ENCODE measurements at regions not wholly inside any gene's neighbourhood (a gene's known extent, or its start where the extent isn't known, plus 50 kb on each side); places are given as distances from the start of the nearest gene placed in this dataset.

- Histone ChIP-seq H3K27me3 (ENCODE audit: control insufficient read depth, insufficient read depth, low read length) (no peaks in the 10 kb centered on the region), H3K36me3 (ENCODE audit: control insufficient read depth, insufficient read depth, low read length) (no peaks in the 10 kb centered on the region), H3K4me1 (ENCODE audit: control insufficient read depth, insufficient read depth, low read length) (no peaks in the 10 kb centered on the region), H3K27ac (ENCODE audit: low read length) (no peak overlapping the region), H3K4me3 (ENCODE audit: low read depth in 2 of 2, low read length in 2 of 2) (no peak overlapping the region), H3K9me3 (ENCODE audit: control insufficient read depth, insufficient read depth, low read depth, low read length) (no peaks in the 10 kb centered on the region)
- DNase-seq (ENCODE audit: low read depth, low spot score) (no peak), ATAC-seq (no peak)
- BruUV-seq (replicated peaks) = no TSS peak
- ChIA-PET POLR2A (no interaction called here), CTCF (no interaction called here)
- intact Hi-C loops (cut with micrococcal nuclease; ENCODE audit: unreplicated experiment) (no loop called here), in situ Hi-C loops (cut with HindIII; ENCODE audit: low pct_unique_long_range_greater_than_20kb, low sequenced_read_pairs) (no loop called here)
- TF ChIP-seq TCF7L2 (IDR thresholded peaks at IDR 0.05; ENCODE audit: low read depth, low read length) (no peak), POLR2AphosphoS5 (IDR thresholded peaks at IDR 0.05; ENCODE audit: low read depth, low read length) (no peak), REST (IDR thresholded peaks at IDR 0.05; ENCODE audit: insufficient read depth in 1 of 2, low read depth in 2 of 2, low read length in 1 of 2) (no peak), SIN3A (IDR thresholded peaks at IDR 0.05; ENCODE audit: borderline replicate concordance, insufficient read depth, low read depth, low read length) (no peak)
- TF ChIP-seq, protein P1, sequence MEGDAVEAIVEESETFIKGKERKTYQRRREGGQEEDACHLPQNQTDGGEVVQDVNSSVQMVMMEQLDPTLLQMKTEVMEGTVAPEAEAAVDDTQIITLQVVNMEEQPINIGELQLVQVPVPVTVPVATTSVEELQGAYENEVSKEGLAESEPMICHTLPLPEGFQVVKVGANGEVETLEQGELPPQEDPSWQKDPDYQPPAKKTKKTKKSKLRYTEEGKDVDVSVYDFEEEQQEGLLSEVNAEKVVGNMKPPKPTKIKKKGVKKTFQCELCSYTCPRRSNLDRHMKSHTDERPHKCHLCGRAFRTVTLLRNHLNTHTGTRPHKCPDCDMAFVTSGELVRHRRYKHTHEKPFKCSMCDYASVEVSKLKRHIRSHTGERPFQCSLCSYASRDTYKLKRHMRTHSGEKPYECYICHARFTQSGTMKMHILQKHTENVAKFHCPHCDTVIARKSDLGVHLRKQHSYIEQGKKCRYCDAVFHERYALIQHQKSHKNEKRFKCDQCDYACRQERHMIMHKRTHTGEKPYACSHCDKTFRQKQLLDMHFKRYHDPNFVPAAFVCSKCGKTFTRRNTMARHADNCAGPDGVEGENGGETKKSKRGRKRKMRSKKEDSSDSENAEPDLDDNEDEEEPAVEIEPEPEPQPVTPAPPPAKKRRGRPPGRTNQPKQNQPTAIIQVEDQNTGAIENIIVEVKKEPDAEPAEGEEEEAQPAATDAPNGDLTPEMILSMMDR (IDR thresholded peaks at IDR 0.05) = no peak
Measured at GRCh38 chr2:17387591-17387990, 130.6 kb downstream of the RAD51AP2 start.

- Histone ChIP-seq H3K27ac (ENCODE audit: low read length) (no peak overlapping the region), H3K4me1 (ENCODE audit: control insufficient read depth, insufficient read depth, low read length) (no peaks in the 10 kb centered on the region), H3K27me3 (ENCODE audit: control insufficient read depth, insufficient read depth, low read length) (no peaks in the 10 kb centered on the region), H3K36me3 (ENCODE audit: control insufficient read depth, insufficient read depth, low read length) (no peaks in the 10 kb centered on the region), H3K4me3 (ENCODE audit: low read depth in 2 of 2, low read length in 2 of 2) (no peak overlapping the region), H3K9me3 (ENCODE audit: control insufficient read depth, insufficient read depth, low read depth, low read length) (no peaks in the 10 kb centered on the region)
- intact Hi-C loops (cut with micrococcal nuclease; ENCODE audit: unreplicated experiment) = no loop called here
- ATAC-seq (no peak), DNase-seq (ENCODE audit: low read depth, low spot score) (no peak)
- BruUV-seq (replicated peaks) = no TSS peak
- ChIA-PET POLR2A (no interaction called here), CTCF (no interaction called here)
- TF ChIP-seq SIN3A (IDR thresholded peaks at IDR 0.05; ENCODE audit: borderline replicate concordance, insufficient read depth, low read depth, low read length) (no peak), POLR2AphosphoS5 (IDR thresholded peaks at IDR 0.05; ENCODE audit: low read depth, low read length) (no peak), REST (IDR thresholded peaks at IDR 0.05; ENCODE audit: insufficient read depth in 1 of 2, low read depth in 2 of 2, low read length in 1 of 2) (no peak), TCF7L2 (IDR thresholded peaks at IDR 0.05; ENCODE audit: low read depth, low read length) (no peak)
- TF ChIP-seq, protein P1 (IDR thresholded peaks at IDR 0.05) = no peak
- in situ Hi-C loops (cut with HindIII; ENCODE audit: low pct_unique_long_range_greater_than_20kb, low sequenced_read_pairs) = no loop called here
Measured at GRCh38 chr2:17386771-17387170, 131.5 kb downstream of the RAD51AP2 start.

Data from Panc1 (cell line).